A673 (cell line): ENCODE measurements at regions not wholly inside any gene's neighbourhood (a gene's known extent, or its start where the extent isn't known, plus 50 kb on each side); places are given as distances from the start of the nearest gene placed in this dataset.

ENCODE experiments used
- CTCF ChIP-seq: fragments of 300-800, 200-600 bp; sonication (generic); conservative IDR thresholded peaks from 2 replicates; pipeline ENCODE4 v1.5.1; 2017; ENCODE audit warnings: low read depth, mild to moderate bottlenecking, antibody characterized with exemption, low read length, moderate library complexity, mixed read lengths
- EZH2 ChIP-seq: fragments of 200-600 bp; sonication (generic); IDR thresholded peaks from 2 replicates; pipeline ENCODE4 v1.6.1; 2017; ENCODE audit warnings: borderline replicate concordance, low read depth, mild to moderate bottlenecking, mixed read lengths, antibody characterized with exemption, low read length; ENCODE audit not compliant: poor library complexity, severe bottlenecking

- TF ChIP-seq CTCF (no peak), EZH2 (no peak)
These were observed 68.2 kb upstream of the S1PR3 start for GRCh38 chr9:88923092-88923491.
